GM23338 (cell line): ENCODE measurements at regions not wholly inside any gene's neighbourhood (a gene's known extent, or its start where the extent isn't known, plus 50 kb on each side); places are given as distances from the start of the nearest gene placed in this dataset.

ENCODE experiments used
- ATAC-seq: fragments of 200-7000 bp; cut with Tn5 transposase; 3 replicates; pipeline ENCODE4 v1.9.1; 2020
- DNase-seq: peaks from one replicate; pipeline ENCODE4 v3.0.0-alpha.2; 2015; ENCODE audit warnings: low spot score
- H2AFZ ChIP-seq: fragments of 200-600 bp; sonication (generic); 2 replicates; pipeline ENCODE4 v1.8.0; 2016; ENCODE audit warnings: antibody characterized with exemption, mild to moderate bottlenecking, moderate library complexity
- H3F3A ChIP-seq: fragments of 200-600 bp; sonication (generic); replicated peaks from 2 replicates; pipeline ENCODE4 v1.8.0; 2017; ENCODE audit warnings: antibody characterized with exemption, mixed run types, low read depth
- H3K27ac ChIP-seq: fragments of 200-600 bp; sonication (generic); 2 replicates; pipeline ENCODE4 v1.6.1; 2016; ENCODE audit warnings: low read depth
- H3K27me3 ChIP-seq: fragments of 200-600 bp; sonication (generic); 2 replicates; pipeline ENCODE4 v1.8.0; 2016; ENCODE audit warnings: mild to moderate bottlenecking, mixed run types, moderate library complexity; ENCODE audit not compliant: insufficient read depth
- H3K36me3 ChIP-seq: fragments of 200-600 bp; sonication (generic); 2 replicates; pipeline ENCODE4 v1.8.0; 2016; ENCODE audit warnings: mild to moderate bottlenecking; ENCODE audit not compliant: insufficient read depth
- H3K4me1 ChIP-seq: fragments of 200-600 bp; sonication (generic); 2 replicates; pipeline ENCODE4 v1.8.0; 2016; ENCODE audit warnings: mild to moderate bottlenecking, moderate library complexity; ENCODE audit not compliant: insufficient read depth
- H3K4me2 ChIP-seq: fragments of 200-600 bp; sonication (generic); 2 replicates; pipeline ENCODE4 v1.7.1; 2017; ENCODE audit warnings: mixed run types
- H3K4me3 ChIP-seq: fragments of 200-600 bp; sonication (generic); 2 replicates; pipeline ENCODE4 v1.6.1; 2016; ENCODE audit warnings: mixed run types
- H3K79me2 ChIP-seq: fragments of 200-600 bp; sonication (generic); replicated peaks from 2 replicates; pipeline ENCODE4 v1.8.0; 2017; ENCODE audit warnings: mild to moderate bottlenecking; ENCODE audit not compliant: insufficient read depth
- H3K9me2 ChIP-seq: fragments of 200-600 bp; sonication (generic); 2 replicates; pipeline ENCODE4 v1.8.0; 2017; ENCODE audit not compliant: insufficient read depth
- H4K20me1 ChIP-seq: fragments of 200-600 bp; sonication (generic); replicated peaks from 2 replicates; pipeline ENCODE4 v1.8.0; 2017; ENCODE audit warnings: mild to moderate bottlenecking; ENCODE audit not compliant: insufficient read depth
- H3K27ac Mint-ChIP-seq: 2 replicates; pipeline ENCODE4 v1.8.0; 2020; ENCODE audit warnings: inconsistent platforms, mild to moderate bottlenecking, moderate library complexity, mixed read lengths
- H3K27me3 Mint-ChIP-seq: 3 replicates; pipeline ENCODE4 v1.8.0; 2022; ENCODE audit warnings: low read depth, mild to moderate bottlenecking, moderate library complexity, mixed read lengths, inconsistent platforms; ENCODE audit not compliant: insufficient read depth, poor library complexity
- H3K36me3 Mint-ChIP-seq: 3 replicates; pipeline ENCODE4 v1.8.0; 2021; ENCODE audit warnings: low read depth, mild to moderate bottlenecking, inconsistent platforms, moderate library complexity, mixed read lengths
- H3K4me1 Mint-ChIP-seq: 3 replicates; pipeline ENCODE4 v1.8.0; 2020; ENCODE audit warnings: mild to moderate bottlenecking, inconsistent platforms, mixed read lengths
- H3K4me3 Mint-ChIP-seq: 3 replicates; pipeline ENCODE4 v1.8.0; 2021; ENCODE audit warnings: moderate library complexity, mild to moderate bottlenecking, inconsistent platforms, mixed read lengths
- H3K9me3 Mint-ChIP-seq: 3 replicates; pipeline ENCODE4 v1.8.0; 2020; ENCODE audit warnings: moderate library complexity, mild to moderate bottlenecking, inconsistent platforms, mixed read lengths
- CREB1 ChIP-seq: fragments of 250-450 bp; sonication (Bioruptor Pico); IDR thresholded peaks from 2 replicates; pipeline ENCODE4 v1.5.0; 2020; ENCODE audit warnings: low read depth, mild to moderate bottlenecking, moderate library complexity
- EZH2 ChIP-seq: fragments of 200-600 bp; sonication (generic); IDR thresholded peaks from one replicate; pipeline ENCODE4 v1.8.0; 2017; ENCODE audit warnings: antibody characterized with exemption, mild to moderate bottlenecking, low read depth; ENCODE audit not compliant: unreplicated experiment
- EZH2phosphoT487 ChIP-seq: fragments of 200-600 bp; sonication (generic); IDR thresholded peaks from one replicate; pipeline ENCODE4 v1.8.1; 2018; ENCODE audit warnings: antibody characterized with exemption; ENCODE audit not compliant: unreplicated experiment
- JUNB ChIP-seq: IDR thresholded peaks from one replicate; pipeline ENCODE4 v1.6.1; 2016; ENCODE audit warnings: antibody characterized with exemption; ENCODE audit not compliant: unreplicated experiment
- NANOG ChIP-seq: IDR thresholded peaks from 2 replicates; pipeline ENCODE4 v1.6.1; 2016; ENCODE audit warnings: antibody characterized with exemption, borderline replicate concordance
- POLR2AphosphoS5 ChIP-seq: IDR thresholded peaks from 2 replicates; pipeline ENCODE4 v1.6.1; 2016; ENCODE audit warnings: antibody characterized with exemption, low read depth
- STAT1 ChIP-seq: IDR thresholded peaks from one replicate; pipeline ENCODE4 v1.6.1; 2016; ENCODE audit warnings: antibody characterized with exemption; ENCODE audit not compliant: unreplicated experiment
- ZNF114 ChIP-seq: fragments of 250-450 bp; sonication (Bioruptor Pico); IDR thresholded peaks from 2 replicates; pipeline ENCODE4 v1.5.0; 2020; ENCODE audit warnings: mild to moderate bottlenecking, moderate library complexity
- TF ChIP-seq, protein P1 (sequence below): IDR thresholded peaks from 2 replicates; pipeline ENCODE4 v1.6.1; 2016; ENCODE audit warnings: antibody characterized with exemption
- TF ChIP-seq, protein P2 (sequence below), 2 experiments: fragments of 200-600 bp in 1 of 2; sonication (generic) in 1 of 2; conservative IDR thresholded peaks; 2 replicates each; pipeline versions ENCODE4 v1.5.1 to v1.6.1; 2016 to 2017; ENCODE audit warnings: antibody characterized with exemption in 2 of 2, low read depth in 2 of 2, mild to moderate bottlenecking in 2 of 2, moderate library complexity in 1 of 2

DNA sequence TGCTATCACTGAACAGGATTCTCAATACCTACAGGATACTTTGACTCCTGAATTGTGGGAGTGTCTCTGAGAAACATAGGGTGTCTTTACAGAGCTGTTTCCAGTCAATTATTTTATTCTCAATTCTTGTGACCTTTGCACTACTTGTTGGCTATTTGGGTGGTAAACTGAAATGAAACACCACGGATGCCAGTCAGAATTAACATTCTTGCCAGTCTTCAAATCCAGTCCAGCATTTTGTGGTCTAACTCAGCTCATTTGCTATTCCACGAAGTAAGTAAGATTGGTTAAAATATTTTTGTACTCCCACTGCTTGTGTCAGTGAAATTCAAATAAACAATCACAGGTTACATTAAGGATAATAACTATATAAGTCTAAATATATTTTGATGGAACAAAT is 197.9 kb downstream of the ANKRD50 start:
- Histone ChIP-seq H3K27me3 (no peaks in the 10 kb centered on the region), H3K4me2 (no peak overlapping the region), H2AFZ (no peak overlapping the region), H3K4me1 (no peaks in the 10 kb centered on the region), H3F3A (no peaks in the 10 kb centered on the region), H3K4me3 (no peak overlapping the region), H3K36me3 (no peaks in the 10 kb centered on the region), H3K9me2 (no peaks in the 10 kb centered on the region), H4K20me1 (no peaks in the 10 kb centered on the region), H3K27ac (no peak overlapping the region), H3K79me2 (no peaks in the 10 kb centered on the region)
- H3K4me3 Mint-ChIP-seq, result no peak overlapping the region
- ATAC-seq (no peak), DNase-seq (no peak)
- TF ChIP-seq EZH2, result no peak
- no peak for TF ChIP-seq EZH2phosphoT487
- no peaks in the 10 kb centered on the region for H3K36me3 Mint-ChIP-seq
- no peaks in the 10 kb centered on the region for H3K9me3 Mint-ChIP-seq
- no peaks in the 10 kb centered on the region for H3K27me3 Mint-ChIP-seq
- H3K4me1 Mint-ChIP-seq, result no peaks in the 10 kb centered on the region; the same call in 2 of the 3 replicates
- H3K27ac Mint-ChIP-seq, result no peak overlapping the region

DNA sequence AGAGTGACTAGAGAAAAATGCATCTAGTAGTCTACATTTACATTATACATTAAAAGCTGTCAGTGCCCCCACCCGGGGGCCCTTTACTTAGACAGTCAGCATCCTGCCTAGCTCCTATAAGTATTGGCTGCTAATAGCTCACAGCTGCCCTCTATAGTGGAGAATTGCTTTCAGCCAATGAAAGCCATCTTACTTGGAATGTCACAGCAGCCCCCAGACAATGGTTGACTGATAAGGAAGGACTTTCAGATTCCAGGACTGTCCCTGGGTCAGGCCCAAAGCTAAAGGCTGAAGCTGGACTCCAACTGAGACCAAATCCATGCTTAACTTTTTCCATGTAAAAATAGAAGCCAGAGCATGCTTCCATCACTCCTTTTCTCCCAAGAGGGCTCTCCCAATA is 196.9 kb downstream of the ANKRD50 start:
- peak; percentile 60; the same call in 2 of the 3 replicates for ATAC-seq
- peak overlapping the region; percentile 78; the same call in 1 of the 2 replicates for H2AFZ ChIP-seq

DNA sequence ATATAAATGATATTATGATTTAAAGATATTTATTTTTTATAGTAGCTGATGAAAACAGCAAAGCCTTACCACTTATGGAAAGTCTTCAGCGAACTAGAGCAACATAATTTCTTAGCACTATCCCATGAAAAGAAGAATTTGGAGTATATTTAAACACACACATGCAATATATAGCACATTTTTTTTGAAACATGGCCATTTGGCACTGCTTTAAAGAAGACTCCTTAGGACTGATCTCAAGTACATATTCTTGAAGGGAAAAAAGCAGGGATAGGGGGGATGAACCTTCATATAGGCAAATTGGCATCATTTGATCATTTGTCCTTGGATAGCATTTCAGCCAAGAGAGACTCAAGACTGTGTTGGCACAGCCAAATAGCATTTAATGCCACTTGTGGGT is 193.3 kb downstream of the ANKRD50 start:
- no peak overlapping the region for H3K27ac Mint-ChIP-seq
- peaks cover 7% of the 10 kb centered on the region for H3K4me1 Mint-ChIP-seq
- peaks cover 13% of the 10 kb centered on the region; the same call in 2 of the 3 replicates for H3K36me3 Mint-ChIP-seq
- no peak overlapping the region for H2AFZ ChIP-seq
- no peak overlapping the region for H3K4me3 ChIP-seq
- H3K9me2 ChIP-seq, result no peaks in the 10 kb centered on the region
- H4K20me1 ChIP-seq, result no peaks in the 10 kb centered on the region
- H3K27ac ChIP-seq, result no peak overlapping the region
- no peaks in the 10 kb centered on the region for H3F3A ChIP-seq
- no peak for ATAC-seq
- H3K36me3 ChIP-seq, result no peaks in the 10 kb centered on the region
- no peak for DNase-seq
- peaks cover 10% of the 10 kb centered on the region for H3K9me3 Mint-ChIP-seq
- H3K27me3 ChIP-seq, result no peaks in the 10 kb centered on the region
- H3K4me3 Mint-ChIP-seq, result no peak overlapping the region
- no peaks in the 10 kb centered on the region for H3K27me3 Mint-ChIP-seq
- no peaks in the 10 kb centered on the region for H3K4me1 ChIP-seq
- no peaks in the 10 kb centered on the region for H3K79me2 ChIP-seq
- H3K4me2 ChIP-seq, result no peak overlapping the region
- TF ChIP-seq EZH2 (no peak), STAT1 (no peak), CREB1 (CRISPR knock-in tag) (no peak), NANOG (no peak), ZNF114 (CRISPR knock-in tag) (no peak), JUNB (no peak), POLR2AphosphoS5 (no peak), EZH2phosphoT487 (no peak)
- TF ChIP-seq, protein P1, sequence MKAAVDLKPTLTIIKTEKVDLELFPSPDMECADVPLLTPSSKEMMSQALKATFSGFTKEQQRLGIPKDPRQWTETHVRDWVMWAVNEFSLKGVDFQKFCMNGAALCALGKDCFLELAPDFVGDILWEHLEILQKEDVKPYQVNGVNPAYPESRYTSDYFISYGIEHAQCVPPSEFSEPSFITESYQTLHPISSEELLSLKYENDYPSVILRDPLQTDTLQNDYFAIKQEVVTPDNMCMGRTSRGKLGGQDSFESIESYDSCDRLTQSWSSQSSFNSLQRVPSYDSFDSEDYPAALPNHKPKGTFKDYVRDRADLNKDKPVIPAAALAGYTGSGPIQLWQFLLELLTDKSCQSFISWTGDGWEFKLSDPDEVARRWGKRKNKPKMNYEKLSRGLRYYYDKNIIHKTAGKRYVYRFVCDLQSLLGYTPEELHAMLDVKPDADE, result no peak
- TF ChIP-seq, protein P2, sequence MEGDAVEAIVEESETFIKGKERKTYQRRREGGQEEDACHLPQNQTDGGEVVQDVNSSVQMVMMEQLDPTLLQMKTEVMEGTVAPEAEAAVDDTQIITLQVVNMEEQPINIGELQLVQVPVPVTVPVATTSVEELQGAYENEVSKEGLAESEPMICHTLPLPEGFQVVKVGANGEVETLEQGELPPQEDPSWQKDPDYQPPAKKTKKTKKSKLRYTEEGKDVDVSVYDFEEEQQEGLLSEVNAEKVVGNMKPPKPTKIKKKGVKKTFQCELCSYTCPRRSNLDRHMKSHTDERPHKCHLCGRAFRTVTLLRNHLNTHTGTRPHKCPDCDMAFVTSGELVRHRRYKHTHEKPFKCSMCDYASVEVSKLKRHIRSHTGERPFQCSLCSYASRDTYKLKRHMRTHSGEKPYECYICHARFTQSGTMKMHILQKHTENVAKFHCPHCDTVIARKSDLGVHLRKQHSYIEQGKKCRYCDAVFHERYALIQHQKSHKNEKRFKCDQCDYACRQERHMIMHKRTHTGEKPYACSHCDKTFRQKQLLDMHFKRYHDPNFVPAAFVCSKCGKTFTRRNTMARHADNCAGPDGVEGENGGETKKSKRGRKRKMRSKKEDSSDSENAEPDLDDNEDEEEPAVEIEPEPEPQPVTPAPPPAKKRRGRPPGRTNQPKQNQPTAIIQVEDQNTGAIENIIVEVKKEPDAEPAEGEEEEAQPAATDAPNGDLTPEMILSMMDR (conservative IDR thresholded peaks at IDR 0.05; ENCODE audit: low read depth in 2 of 2), result no peak

More for the DNA sequence above, 196.9 kb downstream of the ANKRD50 start:
- H3K9me2 ChIP-seq, result no peaks in the 10 kb centered on the region
- no peak overlapping the region for H3K27ac Mint-ChIP-seq
- no peaks in the 10 kb centered on the region for H3K36me3 Mint-ChIP-seq
- H3K9me3 Mint-ChIP-seq, result no peaks in the 10 kb centered on the region; the same call in 2 of the 3 replicates
- no peak overlapping the region for H3K4me3 Mint-ChIP-seq
- TF ChIP-seq, protein P2 (conservative IDR thresholded peaks at IDR 0.05; ENCODE audit: low read depth in 2 of 2), result peak in 1 of 2 experiments; percentile 36; a peak in 2 of 4 replicates
- TF ChIP-seq POLR2AphosphoS5, result no peak
- H3K4me1 ChIP-seq, result no peaks in the 10 kb centered on the region
- H3K4me1 Mint-ChIP-seq, result no peaks in the 10 kb centered on the region; the same call in 2 of the 3 replicates
- H3K4me3 ChIP-seq, result no peak overlapping the region
- no peaks in the 10 kb centered on the region for H3K79me2 ChIP-seq
- H3K36me3 ChIP-seq, result no peaks in the 10 kb centered on the region
- H3K4me2 ChIP-seq, result no peak overlapping the region
- DNase-seq, result peak; percentile 25
- no peak overlapping the region for H3K27ac ChIP-seq
- H3K27me3 Mint-ChIP-seq, result no peaks in the 10 kb centered on the region
- H3F3A ChIP-seq, result no peaks in the 10 kb centered on the region
- no peaks in the 10 kb centered on the region for H3K27me3 ChIP-seq
- no peaks in the 10 kb centered on the region for H4K20me1 ChIP-seq
